MM.1S (cell line): ENCODE measurements at regions not wholly inside any gene's neighbourhood (a gene's known extent, or its start where the extent isn't known, plus 50 kb on each side); places are given as distances from the start of the nearest gene placed in this dataset.

ENCODE experiments used
- CTCF ChIP-seq: fragments of 300-600 bp; sonication (generic); IDR thresholded peaks from 2 replicates; pipeline ENCODE4 v1.5.1; 2016; ENCODE audit warnings: antibody characterized with exemption, low read length, mixed read lengths
- EZH2 ChIP-seq: fragments of 300-600 bp; sonication (generic); optimal IDR thresholded peaks from 2 replicates; pipeline ENCODE3; 2017; ENCODE audit warnings: low read depth, mild to moderate bottlenecking, antibody characterized with exemption, low read length, mixed read lengths

GRCh38 chrX:42415636-42416035 lies 362.3 kb downstream of the PPP1R2C start:
- TF ChIP-seq CTCF (no peak), EZH2 (no peak)
